ENCODE measurements at regions not wholly inside any gene's neighbourhood (a gene's known extent, or its start where the extent isn't known, plus 50 kb on each side); places are given as distances from the start of the nearest gene placed in this dataset.

GRCh38 chr4:35365186-35365585 lies 879.1 kb downstream of the ARAP2 start:
- DNase-seq (ENCODE audit: low read depth): no peak

DNA sequence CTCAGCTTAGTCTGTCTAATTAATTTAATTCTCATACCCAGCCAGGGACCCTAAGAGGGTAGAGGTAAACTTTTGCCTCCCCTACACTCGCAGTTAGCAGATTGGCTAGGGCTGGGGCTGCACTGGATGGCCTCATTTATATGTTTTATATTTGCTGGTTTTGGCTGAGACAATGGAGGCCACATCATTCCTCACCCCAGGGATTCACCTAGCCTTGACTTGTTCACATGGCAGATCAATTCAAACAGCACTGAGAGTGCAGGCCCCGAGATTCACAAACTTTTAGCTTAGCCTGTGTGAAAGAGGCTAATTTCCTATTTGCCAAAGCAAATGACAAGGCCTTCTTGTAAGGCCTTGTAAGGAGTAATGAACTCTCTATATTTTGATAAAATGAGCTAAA lies 844.4 kb downstream of the ARAP2 start:
- DNase-seq (ENCODE audit: low read depth): no peak

DNA sequence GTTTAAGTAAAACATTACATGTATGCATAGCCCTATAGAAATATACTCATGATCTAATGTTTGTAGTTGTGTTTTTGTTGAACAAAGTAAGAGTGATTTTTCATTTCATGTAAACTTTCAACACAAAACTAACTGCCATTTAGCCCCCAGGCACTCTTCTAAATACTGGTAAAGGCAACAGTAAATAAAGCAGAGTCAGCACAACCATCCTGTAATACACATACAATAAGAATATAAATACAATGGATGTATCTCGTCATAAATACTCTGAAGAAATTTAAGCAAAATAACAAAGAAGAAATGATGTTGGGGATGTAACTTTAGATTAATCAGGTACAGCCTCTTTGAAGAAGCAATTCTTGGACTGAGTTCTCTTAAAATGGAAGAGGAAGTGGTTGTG lies 821.2 kb downstream of the ARAP2 start:
- DNase-seq (ENCODE audit: low read depth): no peak

DNA sequence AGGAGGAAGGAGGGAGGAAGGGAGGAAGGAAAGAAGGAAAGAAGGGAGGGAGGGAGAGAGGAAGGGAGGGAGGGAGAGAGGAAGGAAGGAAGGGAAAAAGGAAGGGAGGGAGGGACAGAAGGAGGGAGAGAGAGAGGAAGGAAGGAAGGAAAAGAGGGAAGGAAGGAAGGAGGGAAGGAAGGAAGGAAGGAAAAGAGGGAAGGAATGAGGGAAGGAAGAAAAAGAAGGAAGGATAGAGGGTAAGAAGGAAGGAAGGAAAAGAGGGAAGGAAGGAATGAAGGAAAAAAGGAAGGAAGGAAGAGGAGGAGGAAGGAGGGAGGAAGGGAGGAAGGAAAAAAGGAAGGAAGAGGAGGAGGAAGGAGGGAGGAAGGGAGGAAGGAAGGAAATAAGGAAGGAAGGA lies 796.8 kb downstream of the ARAP2 start:
- DNase-seq (ENCODE audit: low read depth): no peak

- DNase-seq (ENCODE audit: low read depth): no peak
Observed at GRCh38 chr4:35459045-35459444, 785.3 kb downstream of the ARAP2 start.

GRCh38 chr4:35461931-35462659 lies 782.2 kb downstream of the ARAP2 start:
- no peak for DNase-seq (ENCODE audit: low read depth)

- no peak for DNase-seq (ENCODE audit: low read depth)
Observed at GRCh38 chr4:35463251-35463952, 780.9 kb downstream of the ARAP2 start.

GRCh38 chr4:35464964-35465528 lies 779.3 kb downstream of the ARAP2 start:
- DNase-seq (ENCODE audit: low read depth): no peak

- DNase-seq (ENCODE audit: low read depth): no peak
Observed at GRCh38 chr4:35491093-35491492, 753.2 kb downstream of the ARAP2 start.

GRCh38 chr4:35493977-35494376 lies 750.3 kb downstream of the ARAP2 start:
- no peak for DNase-seq (ENCODE audit: low read depth)

- no peak for DNase-seq (ENCODE audit: low read depth)
Observed at GRCh38 chr4:35494955-35495354, 749.4 kb downstream of the ARAP2 start.

DNA sequence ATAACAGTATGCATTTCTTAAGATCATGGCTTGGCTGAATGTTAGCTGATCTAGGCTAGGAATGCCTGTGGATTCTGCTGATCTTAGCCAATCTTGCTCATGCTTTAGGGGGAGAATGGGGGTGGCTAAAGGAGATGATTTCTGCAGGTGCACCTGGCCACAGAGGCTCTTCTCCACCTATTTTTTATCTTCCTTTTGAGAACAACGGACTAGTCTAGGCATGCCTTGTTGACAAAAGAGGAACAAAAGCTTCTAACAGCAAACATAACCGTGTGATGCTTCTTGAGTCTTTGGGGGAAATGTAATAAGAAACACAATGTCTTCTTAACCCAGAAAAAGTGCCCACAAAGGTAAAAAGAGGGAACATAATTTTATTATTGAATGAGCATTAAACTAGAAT lies 743.5 kb downstream of the ARAP2 start:
- no peak for DNase-seq (ENCODE audit: low read depth)

- DNase-seq (ENCODE audit: low read depth): no peak
Observed at GRCh38 chr4:35503435-35503834, 740.9 kb downstream of the ARAP2 start.

- no peak for DNase-seq (ENCODE audit: low read depth)
Observed at GRCh38 chr4:35506161-35506560, 738.2 kb downstream of the ARAP2 start.

DNA sequence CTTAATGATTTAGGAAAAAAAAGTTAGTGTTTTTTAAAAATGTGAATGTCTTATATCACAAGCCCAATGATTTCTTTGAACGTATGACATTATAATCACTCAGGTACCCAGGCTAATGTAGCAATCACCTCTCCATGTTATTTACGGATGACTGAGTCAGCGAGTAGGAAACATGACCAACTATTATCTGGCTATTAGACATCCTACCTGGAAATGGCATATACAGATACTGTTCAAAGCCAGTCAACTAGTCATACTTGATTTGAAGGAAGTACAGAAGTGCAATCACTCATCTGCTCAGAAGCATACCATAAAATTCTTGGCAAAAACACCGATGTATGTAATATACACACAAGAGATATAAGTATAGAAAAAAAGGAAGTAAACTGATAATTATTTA lies 732.5 kb downstream of the ARAP2 start:
- DNase-seq (ENCODE audit: low read depth): no peak

- DNase-seq (ENCODE audit: low read depth): no peak
Observed at GRCh38 chr4:35516102-35516501, 728.2 kb downstream of the ARAP2 start.

GRCh38 chr4:35520059-35520458 lies 724.3 kb downstream of the ARAP2 start:
- DNase-seq (ENCODE audit: low read depth): no peak

- no peak for DNase-seq (ENCODE audit: low read depth)
Observed at GRCh38 chr4:35521682-35522081, 722.6 kb downstream of the ARAP2 start.

DNA sequence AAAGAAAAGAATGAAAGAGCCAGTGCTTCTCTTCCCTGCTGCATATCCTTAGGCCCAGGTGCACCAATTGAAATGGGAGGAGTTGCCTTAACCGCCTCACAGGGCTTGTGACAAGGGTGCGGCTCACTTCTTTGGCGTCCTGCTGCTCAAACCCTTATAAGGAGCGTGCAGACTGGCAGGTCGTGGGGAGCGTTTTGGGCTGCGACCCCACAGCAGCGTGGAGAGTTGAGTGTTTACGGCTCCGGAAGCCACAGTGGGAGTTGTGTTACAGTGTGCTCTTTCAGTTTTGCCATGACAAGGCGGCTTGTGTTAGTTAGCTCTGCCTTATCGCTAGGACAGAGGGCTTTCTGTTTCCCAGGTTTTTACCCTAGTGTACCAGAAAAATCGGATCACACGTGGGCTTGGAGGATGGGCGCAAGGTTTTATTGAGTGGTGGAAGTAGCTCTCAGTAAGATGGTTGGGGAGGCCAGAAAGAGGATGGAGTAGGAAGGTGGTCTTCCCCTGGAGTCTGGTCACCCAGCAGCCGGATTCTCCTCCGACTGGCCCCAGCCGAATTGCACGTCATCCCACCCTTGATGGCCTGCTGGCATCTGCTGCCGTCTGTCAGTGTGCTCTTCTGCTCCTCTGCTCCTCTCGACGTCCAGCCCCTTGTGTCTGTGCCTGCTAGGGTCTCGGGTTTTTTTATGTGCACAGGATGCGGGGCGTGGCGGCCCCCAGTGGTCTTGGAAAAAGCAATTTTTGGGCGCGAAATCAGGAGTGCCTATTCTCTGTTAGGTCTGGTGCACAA lies 718.9 kb downstream of the ARAP2 start:
- DNase-seq (ENCODE audit: low read depth): no peak

GRCh38 chr4:35526456-35526855 lies 717.9 kb downstream of the ARAP2 start:
- DNase-seq (ENCODE audit: low read depth): peak; percentile 45

GRCh38 chr4:35534962-35535361 lies 709.4 kb downstream of the ARAP2 start:
- DNase-seq (ENCODE audit: low read depth): no peak

DNA sequence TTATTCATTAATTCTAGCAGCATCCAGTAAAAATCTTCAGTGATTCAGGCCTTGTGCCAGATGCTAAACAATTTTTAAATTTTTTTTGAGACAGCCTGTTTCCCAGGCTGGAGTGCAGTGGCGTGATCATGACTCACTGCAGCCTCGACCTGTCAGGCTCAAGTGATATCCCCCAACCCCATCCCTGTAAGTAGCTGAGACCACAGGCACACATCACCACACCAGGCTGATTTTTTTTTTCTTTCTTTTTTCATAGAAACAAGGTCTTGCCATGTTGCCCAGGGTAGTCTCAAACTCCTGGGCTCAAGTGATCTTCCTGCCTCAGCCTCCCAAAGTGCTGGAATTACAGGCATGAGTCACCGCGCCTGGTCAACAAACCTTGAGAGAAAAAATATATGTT lies 705.5 kb downstream of the ARAP2 start:
- peak; percentile 53 for DNase-seq (ENCODE audit: low read depth)
